TTC549 (cell line): ENCODE measurements at regions not wholly inside any gene's neighbourhood (a gene's known extent, or its start where the extent isn't known, plus 50 kb on each side); places are given as distances from the start of the nearest gene placed in this dataset.

ENCODE experiments used
- FAIRE-seq: peaks from 2 replicates; lab custom pipeline; 2012; peaks lifted over from hg19 to GRCh38; lab: Jason Lieb, UNC

- FAIRE-seq: no peak
Observed at GRCh38 chr6:164214066-164214465, 799.5 kb downstream of the QKI start.

GRCh38 chr6:164211254-164211653, 796.7 kb downstream of the QKI start:
- no peak for FAIRE-seq

DNA sequence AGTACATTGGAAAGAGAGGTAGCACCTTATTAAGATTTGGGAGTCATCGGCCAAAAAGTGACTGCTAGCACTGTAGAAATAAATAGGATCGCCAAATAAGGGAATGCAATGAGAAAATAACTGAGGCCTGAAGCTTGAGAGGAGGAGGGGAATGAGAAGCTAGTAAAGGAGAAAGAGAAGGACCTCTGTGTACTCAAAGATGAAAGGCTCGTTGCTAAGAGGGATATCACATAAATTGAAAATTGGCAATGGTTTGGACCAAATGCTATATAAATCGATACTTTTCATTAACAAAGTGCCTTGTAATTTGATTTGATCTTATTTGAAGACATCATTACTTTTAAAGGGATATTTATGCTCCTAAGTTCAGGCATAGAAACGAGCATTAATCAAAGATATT, 796.3 kb downstream of the QKI start:
- FAIRE-seq: no peak

DNA sequence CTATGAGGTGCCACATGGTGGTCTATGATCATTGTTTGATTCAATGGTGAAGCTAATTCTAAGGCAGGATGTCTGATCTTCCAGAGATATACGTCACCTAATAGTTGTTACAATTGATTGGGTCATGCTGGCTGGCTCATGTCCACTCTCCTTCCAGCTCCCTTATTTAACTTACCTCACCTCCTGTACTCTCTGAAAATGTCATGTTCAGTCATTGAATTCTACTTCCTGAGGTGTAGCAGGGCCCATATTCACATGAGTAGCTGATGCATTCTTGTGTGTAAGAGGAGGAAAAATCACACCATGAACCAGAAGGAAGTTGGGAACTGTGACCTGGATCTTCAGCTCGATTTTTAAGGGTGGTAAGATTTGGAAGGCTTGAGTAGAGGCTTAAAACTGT, 795.8 kb downstream of the QKI start:
- FAIRE-seq: no peak

- no peak for FAIRE-seq
Observed at GRCh38 chr6:164208371-164208770, 793.9 kb downstream of the QKI start.

DNA sequence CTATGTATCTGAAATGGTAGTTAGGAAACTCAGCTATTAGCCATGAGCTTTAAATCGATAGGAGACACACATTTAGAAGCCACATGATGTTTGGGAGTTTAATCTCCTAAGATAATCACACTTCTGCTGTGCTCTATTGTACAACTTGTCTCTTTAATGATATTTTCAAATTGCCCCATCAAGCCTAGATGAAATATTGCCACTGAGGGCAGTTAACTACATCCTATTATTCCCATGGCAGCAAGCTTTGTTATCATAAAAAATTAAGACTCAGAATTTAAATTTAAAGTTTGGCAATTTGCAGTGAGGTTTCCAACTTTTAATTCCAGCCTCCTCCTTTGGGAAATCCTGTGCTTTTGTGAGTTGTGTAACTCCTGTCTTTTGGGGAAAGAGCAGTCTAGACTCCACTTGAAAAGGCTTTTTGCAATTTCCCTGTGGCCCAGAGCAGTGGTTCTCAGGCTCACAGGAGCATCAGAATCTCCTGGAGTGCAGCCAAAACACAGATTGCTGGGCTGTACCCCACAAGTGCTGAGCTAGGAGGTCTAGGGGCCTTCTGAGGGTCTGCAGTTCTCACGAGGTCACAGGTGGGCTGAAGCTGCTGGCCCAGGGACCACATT, 792.4 kb downstream of the QKI start:
- FAIRE-seq: no peak

DNA sequence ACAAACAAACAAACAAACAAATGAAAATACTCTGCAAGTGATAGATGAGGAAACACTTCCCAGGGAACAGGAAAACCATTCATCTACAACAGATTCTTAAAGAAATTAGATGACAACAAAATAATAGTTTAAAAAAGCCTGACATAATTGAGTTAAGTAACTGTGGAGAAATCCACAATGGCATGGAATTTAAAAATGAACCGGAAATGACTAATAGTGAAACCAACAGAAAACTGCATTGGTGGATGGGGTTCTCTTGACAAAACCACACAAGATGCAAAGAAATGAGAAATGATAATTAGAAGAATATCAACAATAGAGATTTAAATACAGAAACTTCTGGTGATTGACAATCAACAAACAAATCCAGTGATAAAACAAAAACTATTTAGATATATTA, 785.6 kb downstream of the QKI start:
- no peak for FAIRE-seq

DNA sequence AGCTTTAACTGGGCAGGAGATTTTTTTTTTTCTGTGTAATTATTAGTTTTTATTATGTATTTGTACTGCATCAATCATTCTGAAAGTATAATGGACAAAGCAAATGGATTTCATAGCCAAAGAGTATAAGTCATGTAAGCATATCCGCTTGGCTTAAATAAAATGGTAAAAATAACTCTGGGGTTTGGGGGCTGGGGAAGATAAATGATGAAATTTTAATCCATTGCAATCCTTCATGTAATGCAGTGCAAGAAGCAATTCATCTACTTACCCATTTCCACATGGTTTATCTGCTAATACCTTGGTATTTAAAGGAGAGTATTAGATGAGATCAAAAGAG, 781.4 kb downstream of the QKI start:
- FAIRE-seq: no peak

DNA sequence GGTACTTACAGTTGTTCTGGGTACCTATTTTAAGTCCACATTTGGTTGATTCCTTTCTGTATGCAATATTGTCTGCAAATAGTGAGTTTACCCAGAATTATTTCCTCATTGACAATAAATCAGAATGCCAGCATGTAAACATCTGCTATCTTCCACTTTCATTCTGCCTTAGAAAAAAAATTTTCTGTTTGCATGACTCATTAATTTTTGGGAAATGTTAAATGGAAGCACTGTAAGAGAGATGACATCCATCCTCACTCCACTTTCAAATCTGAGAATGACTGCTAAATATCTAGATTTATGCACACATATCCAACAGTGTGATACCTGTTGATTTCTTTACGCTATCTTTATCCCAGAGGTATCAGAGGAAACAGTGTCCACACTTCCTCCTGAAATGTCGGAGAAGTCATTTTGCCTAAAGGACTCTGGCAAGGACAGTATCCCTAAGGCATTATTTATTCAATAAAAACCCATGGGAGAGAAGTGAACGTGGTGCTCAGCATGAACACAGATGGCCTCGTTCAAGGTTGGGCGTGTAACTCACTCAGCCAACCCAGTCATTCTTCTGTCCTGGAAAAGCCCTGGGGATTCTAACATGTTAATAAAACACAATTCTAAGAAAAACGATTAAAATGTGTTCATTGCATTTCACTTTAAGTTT, 780.9 kb downstream of the QKI start:
- no peak for FAIRE-seq

GRCh38 chr6:164188861-164189260, 774.3 kb downstream of the QKI start:
- FAIRE-seq: no peak

DNA sequence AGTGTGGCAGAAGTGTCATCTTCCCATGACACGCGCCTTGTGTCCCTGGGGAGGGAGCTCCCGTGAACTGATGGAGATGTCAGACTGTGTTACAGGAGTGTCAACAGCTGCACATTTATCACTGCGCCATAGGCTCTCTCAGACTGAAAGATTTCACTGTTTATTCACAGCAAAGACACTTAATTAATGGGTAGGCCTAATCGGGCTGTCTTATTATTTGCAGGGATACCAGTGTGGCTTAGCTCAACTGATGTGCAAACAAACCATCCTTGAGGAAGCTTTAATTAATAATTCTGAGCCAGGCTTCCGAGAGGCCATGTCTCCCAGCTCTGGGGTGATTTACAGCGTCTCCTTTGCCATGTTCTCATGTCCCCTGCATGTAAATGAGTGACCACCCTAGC, 771.0 kb downstream of the QKI start:
- FAIRE-seq: no peak

- no peak for FAIRE-seq
Observed at GRCh38 chr6:164184410-164184809, 769.9 kb downstream of the QKI start.

GRCh38 chr6:164183556-164184123, 769.1 kb downstream of the QKI start:
- no peak for FAIRE-seq

DNA sequence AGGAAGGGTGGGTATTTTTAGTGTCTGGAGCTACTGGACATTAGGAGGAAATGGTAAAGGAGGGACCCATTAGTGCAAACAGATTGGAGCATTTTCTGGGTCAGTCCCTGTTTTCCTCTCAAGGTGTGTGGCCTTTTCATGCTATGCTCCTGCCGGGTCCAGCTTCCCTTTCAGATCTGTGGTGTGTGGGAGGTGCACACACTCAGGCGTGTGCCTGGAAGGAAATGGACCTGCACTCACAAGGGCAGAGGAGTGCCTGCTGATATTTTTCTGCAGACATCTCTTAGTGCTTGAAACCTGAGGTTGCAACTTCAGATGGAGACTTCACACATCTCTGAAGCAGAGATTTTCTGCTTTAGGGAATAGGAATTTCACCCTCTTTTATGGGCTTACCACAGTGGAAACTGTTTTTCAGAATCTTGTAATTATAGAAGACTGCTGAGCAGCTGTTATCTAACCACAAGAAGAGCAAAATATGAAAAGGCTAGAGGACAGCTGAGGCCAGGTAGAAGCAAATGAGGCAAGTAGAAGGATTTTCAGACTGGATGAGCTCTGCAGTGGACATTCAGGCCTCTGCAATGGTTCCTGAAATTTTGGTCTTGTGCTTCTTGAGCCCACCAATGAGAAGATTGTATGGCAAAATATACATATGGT, 764.3 kb downstream of the QKI start:
- no peak for FAIRE-seq

- FAIRE-seq: no peak
Observed at GRCh38 chr6:164169355-164169754, 754.8 kb downstream of the QKI start.

DNA sequence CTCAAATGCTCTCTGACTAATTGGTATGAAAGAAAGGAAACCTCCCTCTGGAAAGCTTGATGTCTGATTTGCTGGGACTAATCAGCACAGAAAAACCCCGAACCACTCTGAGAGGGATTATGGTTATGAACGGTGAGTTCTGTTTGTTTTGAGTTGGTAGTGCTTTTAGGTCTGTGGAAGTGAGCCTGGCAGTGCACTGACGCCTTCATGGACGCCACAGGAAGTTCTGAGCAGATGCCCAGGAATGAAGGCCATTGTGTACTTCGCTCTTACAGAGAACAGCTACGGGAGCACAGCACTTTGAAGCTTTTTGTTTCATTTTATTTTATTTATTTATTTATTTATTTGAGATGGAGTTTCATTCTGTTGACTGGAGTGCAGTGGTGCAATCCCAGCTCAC, 754.1 kb downstream of the QKI start:
- FAIRE-seq: no peak

DNA sequence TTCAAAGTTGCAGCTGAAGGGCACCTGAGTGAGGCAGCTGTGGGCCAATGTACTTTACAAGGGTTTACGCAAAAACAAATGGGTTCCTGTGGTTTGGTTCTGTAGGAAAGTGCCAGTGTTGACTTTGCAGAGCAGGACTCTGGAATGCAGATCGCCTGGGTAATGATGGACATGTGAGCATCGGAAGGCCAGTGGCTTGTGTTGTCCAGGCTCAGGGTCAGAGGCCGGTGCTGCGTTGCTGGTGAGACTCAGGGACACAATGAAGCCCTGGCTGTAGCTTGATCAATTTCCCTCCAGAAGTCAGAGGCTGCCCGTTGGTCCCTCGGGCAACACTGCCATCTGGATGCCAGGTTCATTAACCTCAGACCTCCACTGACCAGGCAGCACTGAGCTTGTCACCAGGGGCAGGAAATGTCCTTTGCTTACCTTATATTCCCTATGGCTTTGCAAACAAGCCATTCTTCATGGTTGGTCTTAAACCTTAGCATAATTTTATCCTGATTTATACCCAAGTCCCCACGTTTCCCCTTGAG, 753.4 kb downstream of the QKI start:
- no peak for FAIRE-seq

DNA sequence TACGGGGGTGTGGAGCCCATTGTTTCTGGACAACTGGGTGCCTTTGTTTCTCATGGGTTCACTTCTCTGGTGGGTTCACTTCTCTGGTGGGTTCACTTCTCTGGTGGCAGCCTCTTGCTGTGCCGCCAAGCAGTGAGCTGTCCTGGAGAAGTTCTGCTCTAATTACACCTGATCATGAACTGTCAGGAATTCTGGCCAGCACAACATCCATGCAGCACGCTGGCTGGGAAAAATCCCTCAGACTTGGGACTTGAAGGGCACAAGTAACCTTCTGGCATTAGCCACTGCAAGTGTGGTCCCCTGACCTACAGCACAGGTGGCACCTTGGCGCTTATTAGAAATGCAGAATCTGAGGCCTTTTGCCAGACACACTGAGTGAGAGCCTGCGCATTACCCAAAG, 752.5 kb downstream of the QKI start:
- FAIRE-seq: no peak

DNA sequence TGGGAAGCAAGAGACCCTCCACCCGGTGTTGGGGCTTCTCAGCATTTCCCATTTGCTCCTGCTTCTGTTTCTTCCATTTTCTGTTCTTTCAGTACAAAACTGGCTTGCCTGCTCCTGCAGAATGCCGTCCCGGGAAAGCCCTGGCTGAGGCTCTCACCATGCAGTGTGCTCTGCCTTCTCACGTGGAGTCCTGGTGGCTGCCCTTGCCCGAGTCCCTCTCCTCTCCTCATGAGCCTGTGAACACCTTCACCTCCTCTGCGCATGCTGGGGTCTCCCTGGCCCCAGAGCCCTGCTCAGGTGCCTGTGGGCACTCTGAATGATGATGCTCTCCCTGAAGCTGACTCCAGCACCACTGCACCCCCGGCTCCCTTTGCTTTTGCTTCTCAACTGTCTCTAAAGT, 752.0 kb downstream of the QKI start:
- no peak for FAIRE-seq

DNA sequence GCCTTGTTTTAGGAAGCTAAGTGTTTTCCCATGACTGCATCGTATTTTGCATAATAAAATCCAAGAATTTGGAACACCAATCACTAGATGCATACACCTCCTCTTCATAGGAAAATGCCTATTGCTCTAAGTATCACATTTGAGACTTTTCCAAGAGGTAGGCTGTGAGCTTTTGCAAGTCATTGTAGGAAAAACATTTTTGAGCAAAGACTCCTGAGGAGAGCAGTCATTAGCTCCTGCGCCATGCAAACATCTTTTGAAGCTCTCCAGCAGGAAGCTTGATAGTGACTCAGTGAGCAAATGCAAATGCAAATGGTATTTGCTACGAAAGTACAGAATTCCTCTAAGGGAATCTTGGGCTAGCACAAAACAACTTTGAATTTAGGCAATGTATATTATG, 750.4 kb downstream of the QKI start:
- no peak for FAIRE-seq

- no peak for FAIRE-seq
Observed at GRCh38 chr6:164163239-164163638, 748.7 kb downstream of the QKI start.

DNA sequence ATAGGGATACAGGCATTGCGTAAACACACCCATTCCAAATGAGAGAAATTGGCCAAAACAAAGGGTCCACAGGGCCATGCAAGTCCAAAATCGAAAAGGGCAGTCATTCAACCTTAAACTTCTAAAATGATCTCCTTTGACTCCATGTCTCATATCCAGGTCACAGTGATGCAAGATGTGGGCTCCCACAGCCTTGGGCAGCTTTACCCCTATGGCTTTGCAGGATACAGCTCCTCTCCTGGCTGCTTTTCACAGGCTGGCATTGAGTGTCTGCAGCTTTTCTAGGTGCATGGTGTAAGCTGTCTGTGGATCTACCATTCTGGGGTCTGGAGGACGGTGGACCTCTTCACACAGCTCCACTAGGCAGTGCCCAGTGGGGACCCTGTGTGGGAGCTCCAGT, 744.5 kb downstream of the QKI start:
- FAIRE-seq: no peak

DNA sequence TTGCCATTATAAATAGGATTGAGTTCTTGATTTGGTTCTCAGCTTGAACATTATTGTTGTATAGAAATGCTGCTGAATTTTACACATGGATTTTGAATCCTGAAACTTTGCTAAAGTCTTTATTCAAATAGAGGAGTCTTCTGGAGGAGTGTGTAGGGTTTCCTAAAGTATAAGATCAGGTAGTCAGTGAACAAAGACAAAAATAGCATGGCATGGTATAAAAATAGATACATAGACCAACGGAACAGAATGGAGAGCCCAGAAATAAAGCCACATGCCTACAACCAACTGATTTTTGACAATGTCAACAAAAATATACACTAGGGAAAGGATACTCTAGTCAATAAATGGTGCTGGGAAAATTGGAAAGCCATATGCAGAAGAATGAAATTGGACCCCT, 740.1 kb downstream of the QKI start:
- no peak for FAIRE-seq

GRCh38 chr6:164152611-164153010, 738.1 kb downstream of the QKI start:
- no peak for FAIRE-seq
